ENCODE measurements at regions not wholly inside any gene's neighbourhood (a gene's known extent, or its start where the extent isn't known, plus 50 kb on each side); places are given as distances from the start of the nearest gene placed in this dataset.

- TF ChIP-seq POLR2A (IDR thresholded peaks at IDR 0.05) (no peak), POLR2AphosphoS5 (IDR thresholded peaks at IDR 0.05) (no peak), CTCF (IDR thresholded peaks at IDR 0.05) (no peak), EP300 (IDR thresholded peaks at IDR 0.05; ENCODE audit: low read depth) (no peak)
These were observed 145.0 kb upstream of the FTMT start for GRCh38 chr5:121706686-121707085.

Data from transverse colon (tissue), 4 donors.